ENCODE measurements at regions not wholly inside any gene's neighbourhood (a gene's known extent, or its start where the extent isn't known, plus 50 kb on each side); places are given as distances from the start of the nearest gene placed in this dataset.
"Not testable (repeated sequence)": the region's sequence is repeated elsewhere in the genome, so short reads cannot be mapped to it uniquely, and the experiment has no call there.

DNA sequence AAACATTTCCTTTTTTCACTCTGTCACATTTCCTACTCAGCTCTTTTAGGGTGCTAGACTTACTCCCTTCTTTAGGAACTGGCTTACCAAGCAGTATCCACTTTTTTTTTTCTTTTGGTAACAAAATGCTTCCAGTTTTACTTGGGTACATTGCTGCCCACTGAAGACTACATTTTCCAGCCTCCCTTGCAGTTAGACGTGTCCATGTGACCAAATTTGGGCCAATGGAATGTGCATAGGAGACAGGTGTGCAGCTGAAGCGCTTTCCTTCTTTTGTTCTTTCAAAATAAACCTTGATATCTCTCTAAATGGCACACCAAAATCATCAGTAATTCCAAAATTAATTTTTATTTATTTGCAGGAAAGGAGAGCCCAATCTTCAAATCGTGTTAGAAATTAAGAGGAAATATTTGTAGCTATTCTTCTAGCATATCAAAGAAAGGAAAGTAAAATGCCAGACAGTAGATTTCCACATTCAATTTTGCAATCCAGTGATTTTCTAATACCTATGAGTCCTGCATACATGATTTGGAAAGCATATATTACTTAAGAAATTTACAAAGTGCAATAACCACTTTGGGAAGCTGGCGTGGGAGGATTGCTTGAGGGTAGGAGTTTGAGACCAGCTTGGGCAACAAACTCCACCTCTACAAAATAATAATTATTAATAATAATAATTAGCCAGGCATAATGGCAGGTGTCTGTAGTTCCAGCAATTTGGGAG is 422.0 kb upstream of the FRG2C start:
- no peaks in the 10 kb centered on the region for H3K27me3 ChIP-seq (ENCODE audit: low read depth)
- TF ChIP-seq, protein P1, sequence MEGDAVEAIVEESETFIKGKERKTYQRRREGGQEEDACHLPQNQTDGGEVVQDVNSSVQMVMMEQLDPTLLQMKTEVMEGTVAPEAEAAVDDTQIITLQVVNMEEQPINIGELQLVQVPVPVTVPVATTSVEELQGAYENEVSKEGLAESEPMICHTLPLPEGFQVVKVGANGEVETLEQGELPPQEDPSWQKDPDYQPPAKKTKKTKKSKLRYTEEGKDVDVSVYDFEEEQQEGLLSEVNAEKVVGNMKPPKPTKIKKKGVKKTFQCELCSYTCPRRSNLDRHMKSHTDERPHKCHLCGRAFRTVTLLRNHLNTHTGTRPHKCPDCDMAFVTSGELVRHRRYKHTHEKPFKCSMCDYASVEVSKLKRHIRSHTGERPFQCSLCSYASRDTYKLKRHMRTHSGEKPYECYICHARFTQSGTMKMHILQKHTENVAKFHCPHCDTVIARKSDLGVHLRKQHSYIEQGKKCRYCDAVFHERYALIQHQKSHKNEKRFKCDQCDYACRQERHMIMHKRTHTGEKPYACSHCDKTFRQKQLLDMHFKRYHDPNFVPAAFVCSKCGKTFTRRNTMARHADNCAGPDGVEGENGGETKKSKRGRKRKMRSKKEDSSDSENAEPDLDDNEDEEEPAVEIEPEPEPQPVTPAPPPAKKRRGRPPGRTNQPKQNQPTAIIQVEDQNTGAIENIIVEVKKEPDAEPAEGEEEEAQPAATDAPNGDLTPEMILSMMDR (IDR thresholded peaks at IDR 0.05) = no peak
- no peak overlapping the region for H3K4me3 ChIP-seq
- no peak for ATAC-seq
- no peaks in the 10 kb centered on the region for H3K4me1 ChIP-seq
- H3K9me3 ChIP-seq = no peaks in the 10 kb centered on the region
- DNase-seq = no peak
- no peaks in the 10 kb centered on the region for H3K36me3 ChIP-seq
- intact Hi-C loops (cut with DNase I) = no loop called here
- no peak overlapping the region for H3K27ac ChIP-seq

DNA sequence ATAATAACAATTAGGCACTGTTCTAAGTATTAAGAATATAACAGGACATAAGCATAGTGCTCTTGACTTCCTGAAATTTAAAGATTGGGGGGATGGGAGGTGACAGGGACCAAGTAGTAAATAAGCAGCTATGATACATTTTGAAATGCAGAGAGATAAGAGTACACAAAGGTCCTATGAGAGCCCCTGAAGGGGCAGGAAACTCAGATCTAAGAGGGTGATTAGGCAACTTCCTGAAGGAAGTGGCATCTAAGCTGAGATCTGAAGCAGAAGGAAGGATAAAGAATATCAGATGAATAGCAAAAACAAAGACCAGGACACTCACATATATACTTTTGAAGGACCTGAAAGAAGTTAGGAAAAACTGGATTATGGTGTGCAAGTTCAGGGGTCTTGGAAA is 415.2 kb upstream of the FRG2C start:
- DNase-seq = no peak
- intact Hi-C loops (cut with DNase I) = no loop called here
- Histone ChIP-seq H3K4me3 (no peak overlapping the region), H3K9me3 (no peaks in the 10 kb centered on the region), H3K4me1 (no peaks in the 10 kb centered on the region), H3K36me3 (no peaks in the 10 kb centered on the region), H3K27me3 (ENCODE audit: low read depth) (no peaks in the 10 kb centered on the region), H3K27ac (no peak overlapping the region)
- TF ChIP-seq, protein P1 (IDR thresholded peaks at IDR 0.05) = no peak
- no peak for ATAC-seq

DNA sequence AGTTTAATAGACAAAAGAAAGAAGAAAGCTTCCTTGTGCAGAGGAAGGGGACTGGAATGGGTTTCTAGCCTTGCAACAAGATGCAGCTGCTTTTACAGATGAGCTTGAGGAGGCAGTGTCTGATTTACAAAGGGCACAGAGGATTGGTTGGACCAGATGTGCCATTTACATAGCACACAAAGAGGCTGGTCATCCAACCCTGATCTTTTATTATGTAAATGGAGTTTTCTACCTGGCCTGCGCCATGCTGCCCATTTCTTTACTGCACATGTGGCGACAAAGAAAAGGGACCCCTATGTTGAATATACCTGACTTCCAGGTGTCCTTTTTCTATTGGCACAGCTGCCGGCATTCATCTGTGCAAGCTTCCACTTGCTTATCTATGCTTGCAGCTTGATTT is 409.4 kb upstream of the FRG2C start:
- TF ChIP-seq, protein P1 (IDR thresholded peaks at IDR 0.05) = no peak
- no peak for ATAC-seq
- no peak for DNase-seq
- no peaks in the 10 kb centered on the region for H3K36me3 ChIP-seq
- no peak overlapping the region for H3K4me3 ChIP-seq
- no peaks in the 10 kb centered on the region for H3K9me3 ChIP-seq
- no peak overlapping the region for H3K27ac ChIP-seq
- intact Hi-C loops (cut with DNase I) = no loop called here
- no peaks in the 10 kb centered on the region for H3K4me1 ChIP-seq
- H3K27me3 ChIP-seq (ENCODE audit: low read depth) = no peaks in the 10 kb centered on the region

DNA sequence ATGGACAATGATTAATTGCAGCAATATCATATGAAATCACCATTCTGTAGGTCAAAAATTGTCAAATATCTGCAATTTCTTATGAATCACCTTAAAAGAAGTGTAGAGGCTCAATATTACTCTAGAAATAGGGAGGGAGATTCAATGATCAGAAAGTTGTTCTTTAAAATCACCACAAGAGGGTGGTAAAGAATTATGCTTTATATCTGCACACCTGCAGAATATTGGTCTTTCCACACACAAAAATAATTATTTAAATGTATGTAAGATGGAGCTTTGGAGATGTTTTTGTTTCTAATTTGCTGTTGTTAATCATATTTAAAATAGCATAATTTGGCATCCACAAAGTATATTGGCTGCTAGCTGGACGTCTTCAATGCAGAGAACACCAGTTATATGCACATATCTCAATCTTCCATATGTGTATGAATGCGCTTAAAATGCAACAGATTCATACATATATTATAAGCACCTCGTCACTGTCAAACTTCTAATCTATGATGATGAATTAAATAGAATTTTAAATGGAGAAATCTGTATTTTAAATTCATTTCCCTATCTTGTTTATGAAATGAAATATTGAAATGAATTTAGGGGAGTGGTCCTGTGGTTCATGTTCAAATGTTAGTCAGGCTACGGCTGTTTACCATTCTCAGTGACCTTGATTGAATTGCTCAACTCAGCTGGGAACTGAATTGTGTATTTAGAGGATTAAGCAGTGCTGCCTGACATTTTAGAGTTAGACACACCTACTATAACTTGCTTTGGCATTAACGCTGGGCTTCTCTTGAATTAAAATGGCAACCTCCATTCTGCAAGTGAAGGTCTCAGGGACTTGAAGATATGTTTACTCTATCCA is 405.1 kb upstream of the FRG2C start:
- H3K9me3 ChIP-seq; H3K27ac ChIP-seq; H3K36me3 ChIP-seq; H3K27me3 ChIP-seq (ENCODE audit: low read depth); H3K4me1 ChIP-seq; intact Hi-C loops (cut with DNase I); H3K4me3 ChIP-seq; DNase-seq; ATAC-seq: not testable (repeated sequence)
- TF ChIP-seq, protein P1 (IDR thresholded peaks at IDR 0.05) = peak; percentile 17

DNA sequence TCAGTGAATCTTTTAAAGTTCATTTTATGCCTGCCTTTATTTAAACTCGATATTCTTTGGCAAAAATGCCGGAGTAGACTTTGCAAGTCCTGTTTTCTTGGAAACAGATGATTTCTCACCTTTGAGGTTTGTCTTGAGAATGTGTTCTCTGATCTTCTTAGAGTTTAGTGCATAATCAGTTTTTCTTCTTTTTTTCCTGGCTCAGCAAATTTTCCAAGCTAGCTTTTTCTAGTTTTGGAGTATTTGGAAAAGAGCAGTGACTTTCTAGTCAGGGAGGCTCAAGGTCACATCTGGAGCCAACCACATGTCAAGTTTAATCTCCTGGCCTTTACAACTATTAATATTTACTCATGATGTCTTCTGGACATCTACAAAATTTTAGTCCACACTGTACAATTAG is 403.2 kb upstream of the FRG2C start:
- H3K4me3 ChIP-seq; H3K9me3 ChIP-seq; H3K27ac ChIP-seq; H3K4me1 ChIP-seq; H3K36me3 ChIP-seq; intact Hi-C loops (cut with DNase I); ATAC-seq; DNase-seq; H3K27me3 ChIP-seq (ENCODE audit: low read depth): not testable (repeated sequence)

DNA sequence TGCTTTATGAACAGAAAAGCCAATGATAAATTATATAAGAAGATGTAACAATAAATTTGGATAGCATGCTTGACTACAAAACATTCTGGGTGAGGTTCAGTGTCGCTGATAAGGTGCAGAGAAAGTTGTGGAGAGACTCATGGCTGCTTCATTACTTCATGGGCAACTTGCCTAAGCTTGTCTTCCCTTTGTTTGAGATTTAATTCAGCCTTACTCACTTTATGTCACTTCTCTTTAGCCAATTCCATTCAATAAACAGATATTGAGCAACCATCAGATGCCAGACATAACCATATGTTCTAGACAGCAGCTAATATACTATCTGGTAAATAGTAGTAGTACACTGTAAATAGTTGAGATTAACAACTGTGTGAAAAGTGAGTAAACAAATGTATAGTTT is 401.5 kb upstream of the FRG2C start:
- no peak overlapping the region for H3K27ac ChIP-seq

More for the DNA sequence above, 401.5 kb upstream of the FRG2C start:
- TF ChIP-seq, protein P1 (IDR thresholded peaks at IDR 0.05) = no peak
- H3K9me3 ChIP-seq = no peaks in the 10 kb centered on the region
- intact Hi-C loops (cut with DNase I) = no loop called here
- no peak overlapping the region for H3K4me3 ChIP-seq
- DNase-seq = no peak
- H3K36me3 ChIP-seq = no peaks in the 10 kb centered on the region
- H3K27me3 ChIP-seq (ENCODE audit: low read depth) = no peaks in the 10 kb centered on the region
- no peak for ATAC-seq
- no peaks in the 10 kb centered on the region for H3K4me1 ChIP-seq

Measured in lower lobe of right lung (tissue), 2 donors.